Type B pancreatic cell (in vitro differentiated cells): ENCODE measurements at regions not wholly inside any gene's neighbourhood (a gene's known extent, or its start where the extent isn't known, plus 50 kb on each side); places are given as distances from the start of the nearest gene placed in this dataset.

ENCODE experiments used
- DNase-seq: peaks from one replicate; pipeline ENCODE4 v3.0.0; 2021; ENCODE audit warnings: mixed read lengths; ENCODE audit not compliant: unreplicated experiment; ENCODE audit errors: extremely low spot score
- H3K27ac Mint-ChIP-seq: 2 replicates; pipeline ENCODE4 v1.8.0; 2021; ENCODE audit warnings: mild to moderate bottlenecking, mixed read lengths
- H3K27me3 Mint-ChIP-seq: 2 replicates; pipeline ENCODE4 v1.8.0; 2021; ENCODE audit warnings: mixed read lengths
- H3K36me3 Mint-ChIP-seq: 2 replicates; pipeline ENCODE4 v1.8.0; 2021; ENCODE audit warnings: mixed read lengths
- H3K4me1 Mint-ChIP-seq: one replicate; pipeline ENCODE4 v1.8.0; 2021; ENCODE audit warnings: mixed read lengths; ENCODE audit not compliant: unreplicated experiment
- H3K4me3 Mint-ChIP-seq: 2 replicates; pipeline ENCODE4 v1.8.0; 2021; ENCODE audit warnings: mild to moderate bottlenecking, mixed read lengths
- H3K9me3 Mint-ChIP-seq: 2 replicates; pipeline ENCODE4 v1.8.0; 2021; ENCODE audit warnings: mixed read lengths
- TF ChIP-seq, protein P1 (sequence below): fragments of 200-600 bp; sonication (generic); conservative IDR thresholded peaks from 2 replicates; pipeline ENCODE4 v1.5.0; 2021; ENCODE audit warnings: antibody characterized with exemption, mild to moderate bottlenecking

DNA sequence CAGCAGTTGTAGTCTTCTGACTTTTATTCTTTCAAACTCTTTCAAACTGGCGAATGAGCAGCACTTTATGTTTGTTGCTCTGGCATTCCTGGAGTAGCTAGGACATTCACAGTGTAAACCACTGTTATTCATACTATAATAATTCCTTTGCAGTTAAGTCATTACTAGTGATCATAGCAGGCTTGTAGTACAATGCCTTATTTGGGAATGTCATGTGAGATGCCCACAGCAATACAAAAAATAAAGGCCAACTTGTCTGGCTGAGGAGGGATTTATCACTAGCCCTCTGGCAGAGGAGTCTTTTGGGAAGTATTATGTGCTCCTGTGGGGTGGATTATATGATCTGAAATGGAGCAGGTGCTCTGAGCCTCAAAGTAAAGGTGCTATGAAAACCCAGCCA is 197.2 kb downstream of the VGLL3 start:
- Mint-ChIP-seq H3K36me3 (no peaks in the 10 kb centered on the region), H3K9me3 (no peaks in the 10 kb centered on the region), H3K27ac (peak overlapping the region; percentile 92), H3K4me3 (no peak overlapping the region), H3K27me3 (no peaks in the 10 kb centered on the region), H3K4me1 (peaks cover 4% of the 10 kb centered on the region)
- DNase-seq: no peak
- TF ChIP-seq, protein P1, sequence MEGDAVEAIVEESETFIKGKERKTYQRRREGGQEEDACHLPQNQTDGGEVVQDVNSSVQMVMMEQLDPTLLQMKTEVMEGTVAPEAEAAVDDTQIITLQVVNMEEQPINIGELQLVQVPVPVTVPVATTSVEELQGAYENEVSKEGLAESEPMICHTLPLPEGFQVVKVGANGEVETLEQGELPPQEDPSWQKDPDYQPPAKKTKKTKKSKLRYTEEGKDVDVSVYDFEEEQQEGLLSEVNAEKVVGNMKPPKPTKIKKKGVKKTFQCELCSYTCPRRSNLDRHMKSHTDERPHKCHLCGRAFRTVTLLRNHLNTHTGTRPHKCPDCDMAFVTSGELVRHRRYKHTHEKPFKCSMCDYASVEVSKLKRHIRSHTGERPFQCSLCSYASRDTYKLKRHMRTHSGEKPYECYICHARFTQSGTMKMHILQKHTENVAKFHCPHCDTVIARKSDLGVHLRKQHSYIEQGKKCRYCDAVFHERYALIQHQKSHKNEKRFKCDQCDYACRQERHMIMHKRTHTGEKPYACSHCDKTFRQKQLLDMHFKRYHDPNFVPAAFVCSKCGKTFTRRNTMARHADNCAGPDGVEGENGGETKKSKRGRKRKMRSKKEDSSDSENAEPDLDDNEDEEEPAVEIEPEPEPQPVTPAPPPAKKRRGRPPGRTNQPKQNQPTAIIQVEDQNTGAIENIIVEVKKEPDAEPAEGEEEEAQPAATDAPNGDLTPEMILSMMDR: no peak

DNA sequence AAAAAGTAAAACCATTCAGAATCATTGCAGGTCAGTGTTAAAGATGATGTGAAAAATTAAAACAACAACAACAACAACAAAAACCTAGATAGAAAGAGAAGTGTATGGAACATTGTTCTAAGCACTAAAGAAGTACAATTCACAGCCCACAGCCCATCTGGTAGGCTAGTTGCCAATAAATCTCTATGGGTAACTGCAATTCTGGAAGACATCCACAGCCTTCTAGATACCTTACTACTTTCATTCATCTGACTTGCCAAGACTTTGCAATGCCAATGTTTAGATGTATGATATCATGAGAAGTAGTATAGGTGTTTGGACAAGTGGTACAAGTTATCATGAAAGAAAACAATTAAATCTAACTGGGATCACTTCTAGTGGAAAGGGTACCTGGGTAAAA is 198.6 kb downstream of the VGLL3 start:
- Mint-ChIP-seq H3K27ac (no peak overlapping the region), H3K9me3 (no peaks in the 10 kb centered on the region), H3K27me3 (no peaks in the 10 kb centered on the region), H3K4me3 (no peak overlapping the region), H3K36me3 (no peaks in the 10 kb centered on the region), H3K4me1 (peaks cover 4% of the 10 kb centered on the region)
- no peak for DNase-seq
- TF ChIP-seq, protein P1: no peak

DNA sequence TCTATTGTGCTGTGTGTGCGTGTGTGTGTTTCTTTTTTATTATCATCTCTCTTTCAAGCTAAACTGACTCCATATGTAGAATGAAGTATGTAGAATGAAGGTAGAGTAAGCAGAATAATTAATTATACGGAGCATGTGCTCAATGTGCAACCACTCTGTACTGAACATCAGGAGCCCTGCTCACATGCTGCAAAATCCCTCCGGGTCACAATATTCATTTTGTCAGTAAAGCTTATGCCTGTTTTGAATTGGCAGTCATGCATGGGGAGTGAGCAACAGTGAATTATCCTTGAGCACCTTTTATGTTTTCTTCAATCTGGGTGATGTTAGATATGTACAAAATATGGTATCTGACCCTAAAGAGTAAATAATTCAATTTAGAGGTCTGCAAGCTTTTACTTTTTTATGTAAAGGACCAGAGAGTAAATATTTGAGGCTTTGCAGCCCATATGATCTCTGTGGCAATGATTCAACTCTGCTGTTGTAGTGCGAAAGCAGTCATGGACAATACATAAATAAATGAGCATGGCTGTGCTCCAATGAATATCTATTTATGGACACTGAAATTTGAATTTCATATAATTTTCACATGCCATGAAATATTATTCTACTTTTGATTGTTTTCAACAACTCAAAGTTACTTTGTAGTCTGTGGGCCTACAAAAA is 199.9 kb downstream of the VGLL3 start:
- Mint-ChIP-seq H3K4me1 (peaks cover 4% of the 10 kb centered on the region), H3K9me3 (no peaks in the 10 kb centered on the region), H3K4me3 (no peak overlapping the region), H3K27ac (no peak overlapping the region), H3K27me3 (no peaks in the 10 kb centered on the region), H3K36me3 (no peaks in the 10 kb centered on the region)
- DNase-seq: no peak
- TF ChIP-seq, protein P1: no peak

DNA sequence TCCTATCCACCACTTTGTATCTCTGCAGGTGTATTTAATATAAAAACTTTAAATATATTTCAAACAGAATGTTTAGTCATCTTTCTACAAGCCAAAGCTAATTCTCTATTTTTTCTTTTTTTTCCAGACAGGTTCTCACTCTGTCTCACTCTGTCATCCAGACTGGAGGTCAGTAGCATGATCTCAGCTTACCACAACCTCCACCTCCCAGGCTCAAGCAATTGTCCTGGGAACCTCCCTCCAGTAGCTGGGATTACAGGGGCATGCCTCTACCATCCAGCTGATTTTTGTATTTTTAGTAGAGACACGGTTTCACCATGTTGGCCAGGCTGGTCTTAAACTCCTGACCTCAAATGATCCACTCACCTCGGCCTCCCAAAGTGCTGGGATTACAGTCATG is 202.6 kb downstream of the VGLL3 start:
- TF ChIP-seq, protein P1: no peak
- Mint-ChIP-seq H3K27me3 (no peaks in the 10 kb centered on the region), H3K27ac (no peak overlapping the region), H3K4me3 (no peak overlapping the region), H3K9me3 (no peaks in the 10 kb centered on the region), H3K4me1 (no peaks in the 10 kb centered on the region), H3K36me3 (no peaks in the 10 kb centered on the region)
- no peak for DNase-seq

DNA sequence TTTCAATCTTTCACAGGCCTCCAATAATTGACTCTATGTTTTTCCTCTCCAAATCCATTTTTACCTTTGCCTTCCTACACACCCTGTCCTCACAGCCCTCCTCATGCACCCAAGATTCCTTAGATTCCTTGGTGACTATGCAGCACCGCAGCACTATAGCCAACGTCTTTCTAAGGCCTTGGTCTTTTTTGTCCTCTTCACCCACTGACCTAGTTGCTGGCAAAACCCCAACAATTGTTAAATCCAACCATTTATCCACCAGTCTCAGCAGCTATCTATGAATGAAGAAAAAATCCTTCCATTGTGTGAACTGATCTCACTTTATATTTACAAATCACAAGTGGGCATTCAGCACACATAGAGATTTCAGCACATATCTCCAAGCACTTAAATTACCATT is 203.9 kb downstream of the VGLL3 start:
- no peaks in the 10 kb centered on the region for H3K36me3 Mint-ChIP-seq
- H3K9me3 Mint-ChIP-seq: no peaks in the 10 kb centered on the region
- H3K27me3 Mint-ChIP-seq: no peaks in the 10 kb centered on the region
- H3K4me3 Mint-ChIP-seq: no peak overlapping the region
- no peaks in the 10 kb centered on the region for H3K4me1 Mint-ChIP-seq
- H3K27ac Mint-ChIP-seq: no peak overlapping the region
- TF ChIP-seq, protein P1: no peak
- DNase-seq: no peak

DNA sequence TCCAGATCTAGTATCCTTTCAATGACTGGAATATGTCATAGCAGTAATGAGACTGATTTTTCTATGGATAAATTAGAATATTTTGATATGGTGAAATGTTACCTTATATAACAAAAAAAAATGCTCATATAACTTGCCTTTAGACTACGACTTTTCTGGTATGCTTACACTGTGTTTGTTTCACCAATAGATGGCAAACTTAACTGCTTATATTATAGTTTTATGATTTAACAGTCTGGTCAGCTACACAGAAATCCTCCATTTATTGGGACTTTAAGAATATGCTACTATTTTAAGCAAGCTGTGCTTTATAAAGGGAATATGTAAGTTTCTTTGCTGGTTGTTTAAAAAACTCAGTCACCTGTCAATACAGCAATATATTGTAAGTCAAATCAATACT is 205.6 kb downstream of the VGLL3 start:
- H3K4me1 Mint-ChIP-seq: no peaks in the 10 kb centered on the region
- no peak overlapping the region for H3K27ac Mint-ChIP-seq
- TF ChIP-seq, protein P1: peak; percentile 58
- no peak overlapping the region for H3K4me3 Mint-ChIP-seq
- no peak for DNase-seq
- no peaks in the 10 kb centered on the region for H3K27me3 Mint-ChIP-seq
- no peaks in the 10 kb centered on the region for H3K9me3 Mint-ChIP-seq
- no peaks in the 10 kb centered on the region for H3K36me3 Mint-ChIP-seq
